Activated naive CD4-positive, alpha-beta T cell treated with anti-CD3 and anti-CD28 coated beads, Interleukin-2, amount 10 ng/mL, durations not matched to agents 7 days and 5 days (primary cell): ENCODE measurements at regions not wholly inside any gene's neighbourhood (a gene's known extent, or its start where the extent isn't known, plus 50 kb on each side); places are given as distances from the start of the nearest gene placed in this dataset.

ENCODE experiments used
- CTCF ChIA-PET: fragments of 350-600 bp; sonication (Branson Sonifier 250); formaldehyde crosslinking; loops from one replicate; lab custom pipeline; 2021; ENCODE audit warnings: antibody characterized with exemption; lab: Charles Lee
- DNase-seq: peaks from one replicate; pipeline ENCODE4 v3.0.0-alpha.2; 2020
- H3K27ac Mint-ChIP-seq: one replicate; pipeline ENCODE4 v1.8.0; 2021; ENCODE audit warnings: mild to moderate bottlenecking, moderate library complexity, mixed read lengths
- H3K27me3 Mint-ChIP-seq: one replicate; pipeline ENCODE4 v1.8.0; 2021; ENCODE audit warnings: mild to moderate bottlenecking, mixed read lengths
- H3K36me3 Mint-ChIP-seq: one replicate; pipeline ENCODE4 v1.8.0; 2021; ENCODE audit warnings: mixed read lengths
- H3K4me1 Mint-ChIP-seq: one replicate; pipeline ENCODE4 v1.8.0; 2021; ENCODE audit warnings: mixed read lengths
- H3K4me3 Mint-ChIP-seq: one replicate; pipeline ENCODE4 v1.8.0; 2021; ENCODE audit warnings: mild to moderate bottlenecking, moderate library complexity, mixed read lengths
- H3K9me3 Mint-ChIP-seq: one replicate; pipeline ENCODE4 v1.8.0; 2021; ENCODE audit warnings: mixed read lengths

DNA sequence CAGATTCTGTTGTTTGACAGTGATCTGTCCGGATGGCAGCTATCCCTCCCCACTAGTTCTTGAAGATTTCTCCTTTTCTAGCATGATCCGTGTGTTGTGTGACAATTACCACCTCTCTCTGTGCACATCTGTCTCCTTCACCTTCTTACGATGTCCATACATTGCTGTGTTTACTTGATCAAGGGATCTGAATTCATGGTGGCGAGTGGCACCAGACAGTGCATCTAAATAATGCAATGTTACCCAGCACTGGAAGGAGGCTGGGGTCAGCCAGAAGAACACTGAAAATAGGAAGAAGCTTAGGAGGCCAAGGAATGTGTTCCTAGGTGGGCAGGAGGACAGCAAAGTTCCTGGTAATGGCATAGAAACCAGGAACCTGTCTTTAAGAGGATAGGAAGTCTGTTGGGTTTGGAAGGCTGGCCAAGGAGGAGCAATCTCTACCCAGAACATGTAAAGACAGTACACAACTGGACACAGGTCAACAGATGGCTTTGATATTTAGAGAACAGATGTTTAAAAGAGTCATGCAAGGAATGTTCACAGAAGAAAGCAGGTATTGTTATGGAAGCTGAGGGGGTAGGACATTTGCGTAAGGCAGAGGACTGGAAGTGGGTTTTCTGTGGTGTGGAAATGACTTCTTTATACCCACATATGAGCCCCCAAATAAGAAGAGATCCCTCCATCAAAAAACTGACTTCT lies 126.4 kb downstream of the HRH4 start:
- CTCF ChIA-PET = no interaction called here
- Mint-ChIP-seq H3K9me3 (no peaks in the 10 kb centered on the region), H3K27ac (no peak overlapping the region), H3K4me3 (no peak overlapping the region), H3K27me3 (peaks cover 5% of the 10 kb centered on the region), H3K36me3 (no peaks in the 10 kb centered on the region), H3K4me1 (no peaks in the 10 kb centered on the region)
- DNase-seq = no peak

DNA sequence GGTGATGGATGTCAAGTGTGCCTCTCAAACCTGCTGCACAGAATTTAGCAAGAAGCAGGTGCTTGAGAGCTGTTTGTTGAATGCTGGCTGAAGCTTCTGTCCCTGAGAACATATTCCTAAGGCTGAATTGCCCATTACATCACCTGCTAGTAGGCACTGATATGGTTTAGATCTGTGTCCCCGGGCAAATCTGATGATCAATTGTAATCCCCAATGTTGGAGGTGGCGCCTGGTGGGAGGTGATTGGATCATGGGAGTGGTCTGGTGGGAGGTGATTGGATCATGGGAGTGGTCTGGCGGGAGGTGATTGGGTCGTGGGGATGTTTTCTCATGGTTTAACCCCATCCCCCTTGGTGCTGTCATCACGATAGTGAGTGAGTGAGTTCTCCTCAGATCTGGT lies 128.0 kb downstream of the HRH4 start:
- H3K27ac Mint-ChIP-seq = no peak overlapping the region
- CTCF ChIA-PET = no interaction called here
- DNase-seq = no peak
- no peaks in the 10 kb centered on the region for H3K4me1 Mint-ChIP-seq
- no peaks in the 10 kb centered on the region for H3K36me3 Mint-ChIP-seq
- no peak overlapping the region for H3K4me3 Mint-ChIP-seq
- peaks cover 5% of the 10 kb centered on the region for H3K27me3 Mint-ChIP-seq
- H3K9me3 Mint-ChIP-seq = no peaks in the 10 kb centered on the region

DNA sequence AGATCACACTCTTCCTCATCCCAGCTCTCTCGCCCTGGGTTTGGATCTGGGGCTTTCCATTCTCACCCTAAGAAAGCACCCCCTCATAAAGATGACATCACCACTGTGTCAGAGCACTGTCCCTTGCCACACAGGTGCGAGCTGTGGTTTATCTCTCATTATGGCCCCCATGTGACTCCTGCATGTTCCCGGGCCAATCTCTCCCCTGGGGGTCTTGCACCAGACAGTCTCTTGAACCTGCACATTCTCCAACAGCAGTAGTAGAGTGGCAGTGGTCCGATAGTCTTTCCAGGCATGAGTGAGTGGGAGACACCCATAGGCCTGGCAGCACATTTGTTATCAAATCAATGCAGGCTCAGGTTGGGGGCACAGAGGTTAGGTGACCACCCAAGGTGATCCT lies 130.5 kb downstream of the HRH4 start:
- Mint-ChIP-seq H3K36me3 (no peaks in the 10 kb centered on the region), H3K27me3 (peaks cover 5% of the 10 kb centered on the region), H3K27ac (no peak overlapping the region), H3K4me1 (no peaks in the 10 kb centered on the region), H3K9me3 (no peaks in the 10 kb centered on the region), H3K4me3 (no peak overlapping the region)
- CTCF ChIA-PET = no interaction called here
- no peak for DNase-seq

DNA sequence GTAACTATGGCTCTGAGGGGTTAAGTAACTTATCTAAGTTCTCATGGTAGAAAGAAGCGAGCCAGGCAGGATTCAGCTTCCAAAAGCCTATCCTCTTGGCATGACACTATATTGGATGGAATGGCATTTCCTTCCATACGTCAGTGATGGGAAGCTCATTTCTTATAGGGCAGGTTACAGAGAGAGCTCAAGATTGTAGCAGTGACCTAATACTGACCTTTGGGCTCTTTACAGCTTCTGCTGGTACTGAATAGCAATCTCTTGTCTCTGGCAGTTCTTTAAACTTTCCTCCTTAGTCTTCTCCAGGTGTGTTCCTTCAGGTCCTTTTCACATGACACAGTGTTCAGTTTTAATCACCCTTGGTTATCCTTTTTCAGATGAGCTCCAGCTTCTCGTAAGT lies 133.0 kb downstream of the HRH4 start:
- no peak for DNase-seq
- Mint-ChIP-seq H3K4me3 (no peak overlapping the region), H3K27ac (no peak overlapping the region), H3K27me3 (peaks cover 5% of the 10 kb centered on the region), H3K9me3 (no peaks in the 10 kb centered on the region), H3K4me1 (no peaks in the 10 kb centered on the region), H3K36me3 (no peaks in the 10 kb centered on the region)
- CTCF ChIA-PET = interaction anchor here (0.8 to 1.2 kb wide), 2 partner anchors 12 to 135 kb away, joined by 3 read pairs; no protein-coding TSS in a partner anchor

DNA sequence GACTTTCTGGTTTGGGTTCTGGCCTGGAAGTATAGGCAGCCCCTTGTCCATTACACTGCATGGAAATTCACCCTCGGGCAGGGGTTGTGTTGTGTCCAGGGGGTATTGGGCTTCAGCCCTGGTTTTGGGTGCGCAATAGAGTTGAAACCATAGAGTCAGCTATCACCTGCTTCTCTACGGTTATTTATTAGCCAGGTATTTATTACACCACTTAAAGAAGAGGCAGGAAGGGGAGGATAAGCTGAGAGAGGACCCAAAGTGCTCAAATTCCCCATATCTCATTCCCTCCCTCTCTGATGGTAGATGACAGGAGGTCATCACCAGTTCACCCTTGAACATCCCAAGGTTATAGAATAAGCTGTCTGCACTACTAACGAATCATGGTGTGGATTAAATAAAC lies 133.4 kb downstream of the HRH4 start:
- no peaks in the 10 kb centered on the region for H3K36me3 Mint-ChIP-seq
- H3K4me1 Mint-ChIP-seq = no peaks in the 10 kb centered on the region
- peaks cover 5% of the 10 kb centered on the region for H3K27me3 Mint-ChIP-seq
- no peaks in the 10 kb centered on the region for H3K9me3 Mint-ChIP-seq
- CTCF ChIA-PET = interaction anchor here (0.8 to 1.2 kb wide), 2 partner anchors 11 to 134 kb away, joined by 3 read pairs; no protein-coding TSS in a partner anchor
- no peak overlapping the region for H3K4me3 Mint-ChIP-seq
- H3K27ac Mint-ChIP-seq = no peak overlapping the region
- DNase-seq = no peak

DNA sequence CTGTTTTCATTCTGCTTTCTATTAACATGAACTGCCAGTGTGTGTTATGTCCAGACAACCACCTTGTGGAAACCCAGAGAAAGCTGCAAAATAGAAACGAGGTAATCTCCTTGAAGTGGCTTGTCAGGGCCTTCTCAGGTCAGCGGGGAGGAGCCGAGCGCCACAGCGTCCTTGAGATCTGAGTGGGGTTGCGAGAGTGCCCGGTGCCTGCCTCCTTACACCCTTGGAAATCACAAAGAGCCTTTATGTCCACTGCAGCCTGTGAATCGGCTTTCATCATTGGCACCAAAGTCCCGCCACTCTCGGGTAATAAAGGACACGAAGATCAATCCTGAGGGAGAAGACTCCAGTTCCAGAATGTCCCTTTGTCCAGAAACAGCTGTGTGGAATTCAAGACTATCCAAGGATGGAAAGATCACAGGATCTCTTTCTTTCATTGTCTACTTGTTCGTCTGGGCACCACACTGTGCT lies 135.2 kb downstream of the HRH4 start:
- H3K36me3 Mint-ChIP-seq = no peaks in the 10 kb centered on the region
- H3K27ac Mint-ChIP-seq = no peak overlapping the region
- no peaks in the 10 kb centered on the region for H3K4me1 Mint-ChIP-seq
- no peak for DNase-seq
- H3K4me3 Mint-ChIP-seq = no peak overlapping the region
- peaks cover 3% of the 10 kb centered on the region for H3K27me3 Mint-ChIP-seq
- no peaks in the 10 kb centered on the region for H3K9me3 Mint-ChIP-seq
- CTCF ChIA-PET = no interaction called here

DNA sequence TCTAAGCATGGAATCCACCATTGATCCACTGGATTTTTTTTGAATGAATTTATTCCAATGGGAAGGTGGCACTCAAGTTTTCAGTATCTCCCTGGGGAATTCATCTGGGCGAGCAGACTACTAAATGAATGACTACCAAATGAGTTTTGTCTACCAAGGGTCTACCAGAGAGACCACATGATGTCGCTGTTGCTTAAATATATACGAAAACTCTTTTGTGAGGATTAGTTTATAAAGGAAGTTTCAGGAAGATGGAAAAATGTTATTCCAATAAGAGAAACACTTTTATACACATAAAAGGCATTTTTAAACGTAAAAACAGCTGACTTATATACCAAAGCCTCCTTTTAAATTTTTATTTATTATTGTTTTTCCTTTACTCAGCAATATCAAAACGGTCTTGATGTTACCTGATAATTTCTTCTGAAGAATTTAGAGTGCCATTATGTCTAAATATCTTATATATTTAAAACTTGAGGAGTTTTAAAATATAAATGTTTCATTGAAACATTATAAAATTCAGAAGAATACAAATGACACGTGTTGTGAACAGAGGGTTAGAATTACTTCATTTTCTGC lies 139.7 kb downstream of the HRH4 start:
- peaks cover 3% of the 10 kb centered on the region for H3K27me3 Mint-ChIP-seq
- no peaks in the 10 kb centered on the region for H3K36me3 Mint-ChIP-seq
- H3K27ac Mint-ChIP-seq = no peak overlapping the region
- no peaks in the 10 kb centered on the region for H3K9me3 Mint-ChIP-seq
- DNase-seq = no peak
- H3K4me3 Mint-ChIP-seq = no peak overlapping the region
- H3K4me1 Mint-ChIP-seq = no peaks in the 10 kb centered on the region
- CTCF ChIA-PET = interaction anchor here (0.9 to 5.8 kb wide), 4 partner anchors 10 to 147 kb away, joined by 3 to 41 read pairs (median 4); no protein-coding TSS in a partner anchor

DNA sequence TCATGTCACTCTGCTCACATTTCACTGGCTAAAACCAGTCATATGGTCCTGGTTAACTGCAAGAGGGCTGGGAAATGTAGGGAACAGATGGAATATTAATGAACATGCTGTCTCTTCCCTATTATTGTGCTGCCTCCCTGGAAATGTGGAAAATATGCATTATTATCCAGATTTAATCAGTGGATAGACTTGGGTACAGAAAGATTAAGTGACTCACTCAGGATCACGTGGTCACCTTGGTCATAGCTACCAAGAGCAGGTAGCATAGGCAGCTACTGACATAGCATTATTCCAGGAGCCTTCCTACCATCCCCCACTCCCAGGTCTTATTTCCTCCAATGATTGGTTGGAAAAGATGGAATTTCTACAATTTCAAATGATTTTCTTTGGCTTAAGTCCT lies 141.1 kb downstream of the HRH4 start:
- Mint-ChIP-seq H3K27me3 (peaks cover 3% of the 10 kb centered on the region), H3K9me3 (no peaks in the 10 kb centered on the region)
- CTCF ChIA-PET = interaction anchor here (0.9 to 5.8 kb wide), 2 partner anchors 122 to 127 kb away, joined by 3 to 41 read pairs; no protein-coding TSS in a partner anchor

DNA sequence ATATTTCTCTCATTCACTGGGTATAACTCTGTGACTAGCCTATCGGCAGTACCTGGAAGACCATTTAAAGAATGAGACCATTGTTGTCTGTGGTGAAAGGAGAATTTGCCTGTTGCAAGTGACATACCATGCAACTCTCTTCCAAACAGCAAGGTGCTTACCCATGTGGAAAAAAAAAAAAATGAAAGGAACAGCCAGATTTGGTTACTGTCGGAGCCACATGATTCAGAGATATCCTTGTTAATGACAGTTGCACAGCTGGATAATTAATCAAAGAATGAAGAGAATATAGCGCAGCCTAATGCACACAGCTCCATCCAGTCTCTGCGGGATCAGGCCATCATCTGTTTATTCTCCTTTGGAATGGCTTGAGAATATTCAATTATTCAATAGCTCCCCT lies 141.8 kb downstream of the HRH4 start:
- DNase-seq = no peak
- CTCF ChIA-PET = interaction anchor here (5.8 kb wide), 1 partner anchor 126 kb away, joined by 41 read pairs; no protein-coding TSS in a partner anchor
- H3K27ac Mint-ChIP-seq = no peak overlapping the region
- no peak overlapping the region for H3K4me3 Mint-ChIP-seq
- H3K27me3 Mint-ChIP-seq = peaks cover 3% of the 10 kb centered on the region
- no peaks in the 10 kb centered on the region for H3K4me1 Mint-ChIP-seq
- no peaks in the 10 kb centered on the region for H3K9me3 Mint-ChIP-seq
- no peaks in the 10 kb centered on the region for H3K36me3 Mint-ChIP-seq

More for the DNA sequence above, 141.1 kb downstream of the HRH4 start:
- Mint-ChIP-seq H3K36me3 (no peaks in the 10 kb centered on the region), H3K4me3 (no peak overlapping the region), H3K27ac (no peak overlapping the region), H3K4me1 (no peaks in the 10 kb centered on the region)
- DNase-seq = no peak

DNA sequence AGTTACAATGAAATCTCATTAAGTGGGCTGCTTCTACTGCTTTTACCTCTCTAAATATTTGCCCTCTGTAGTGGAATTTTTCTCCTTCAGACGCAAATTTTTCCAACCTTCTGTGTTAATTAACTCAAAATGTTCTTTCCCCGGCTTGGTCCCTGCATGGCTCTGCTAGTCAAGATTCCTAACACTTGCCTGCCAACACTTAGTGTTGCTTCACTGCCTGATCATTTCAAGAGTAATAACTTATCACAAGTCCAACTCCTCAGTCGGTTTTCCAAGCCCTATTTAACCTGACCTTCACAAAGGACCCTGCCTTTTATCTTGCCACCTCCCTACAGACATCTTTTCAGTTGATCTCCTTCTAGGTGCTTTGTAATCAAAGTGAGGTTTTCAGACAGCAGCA lies 142.7 kb downstream of the HRH4 start:
- no peak for DNase-seq
- Mint-ChIP-seq H3K9me3 (no peaks in the 10 kb centered on the region), H3K4me1 (no peaks in the 10 kb centered on the region), H3K27me3 (peaks cover 3% of the 10 kb centered on the region), H3K27ac (no peak overlapping the region), H3K4me3 (no peak overlapping the region), H3K36me3 (no peaks in the 10 kb centered on the region)
- CTCF ChIA-PET = interaction anchor here (5.8 kb wide), 1 partner anchor 125 kb away, joined by 41 read pairs; no protein-coding TSS in a partner anchor

DNA sequence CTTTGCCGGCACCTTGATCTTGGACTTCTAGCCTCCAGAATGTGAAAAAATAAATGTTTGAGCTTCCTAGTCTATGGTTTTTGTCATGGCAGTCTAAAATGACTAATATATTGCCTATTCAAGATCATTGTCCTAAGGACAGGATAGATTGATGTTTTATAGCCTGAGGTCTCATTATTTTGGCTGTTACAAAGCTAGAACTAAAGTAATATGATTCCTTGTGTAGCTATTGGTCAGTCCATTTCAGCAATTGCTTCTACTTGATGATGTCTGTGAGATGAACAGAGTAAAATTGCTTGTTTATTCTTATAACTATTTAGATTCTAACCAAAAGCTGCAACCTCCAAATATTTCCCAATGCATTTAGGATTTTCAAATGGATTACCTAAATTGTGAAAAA lies 145.0 kb downstream of the HRH4 start:
- Mint-ChIP-seq H3K4me1 (no peaks in the 10 kb centered on the region), H3K9me3 (no peaks in the 10 kb centered on the region), H3K27me3 (peaks cover 4% of the 10 kb centered on the region), H3K4me3 (no peak overlapping the region), H3K27ac (no peak overlapping the region), H3K36me3 (no peaks in the 10 kb centered on the region)
- CTCF ChIA-PET = interaction anchor here (1.0 to 1.3 kb wide), 2 partner anchors 12 to 121 kb away, joined by 3 to 4 read pairs; no protein-coding TSS in a partner anchor
- no peak for DNase-seq

DNA sequence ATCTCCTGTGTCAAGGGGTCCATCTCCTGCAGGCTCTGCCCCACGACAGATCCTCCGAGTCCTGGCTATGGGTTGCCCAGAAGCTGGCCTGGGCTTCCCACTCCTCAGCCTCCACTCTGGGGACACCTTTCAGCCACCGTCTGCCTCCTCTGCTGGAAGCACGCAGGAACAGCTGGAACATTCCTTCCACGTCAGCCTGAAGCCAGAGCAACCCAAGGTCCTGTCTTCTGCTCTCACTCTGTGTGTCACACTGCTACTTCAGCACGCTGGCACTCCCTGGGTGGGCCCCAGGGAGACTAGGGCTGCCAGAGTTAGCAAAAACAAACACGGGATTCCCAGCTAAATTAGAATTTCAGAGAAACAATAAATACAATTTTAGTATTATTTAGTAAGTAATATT lies 148.8 kb downstream of the HRH4 start:
- CTCF ChIA-PET = interaction anchor here (0.8 kb wide), 1 partner anchor 9 kb away, joined by 3 read pairs; no protein-coding TSS in a partner anchor
- H3K4me1 Mint-ChIP-seq = no peaks in the 10 kb centered on the region
- no peak overlapping the region for H3K27ac Mint-ChIP-seq
- H3K36me3 Mint-ChIP-seq = no peaks in the 10 kb centered on the region
- H3K27me3 Mint-ChIP-seq = peaks cover 12% of the 10 kb centered on the region
- no peak overlapping the region for H3K4me3 Mint-ChIP-seq
- DNase-seq = no peak
- H3K9me3 Mint-ChIP-seq = no peaks in the 10 kb centered on the region

DNA sequence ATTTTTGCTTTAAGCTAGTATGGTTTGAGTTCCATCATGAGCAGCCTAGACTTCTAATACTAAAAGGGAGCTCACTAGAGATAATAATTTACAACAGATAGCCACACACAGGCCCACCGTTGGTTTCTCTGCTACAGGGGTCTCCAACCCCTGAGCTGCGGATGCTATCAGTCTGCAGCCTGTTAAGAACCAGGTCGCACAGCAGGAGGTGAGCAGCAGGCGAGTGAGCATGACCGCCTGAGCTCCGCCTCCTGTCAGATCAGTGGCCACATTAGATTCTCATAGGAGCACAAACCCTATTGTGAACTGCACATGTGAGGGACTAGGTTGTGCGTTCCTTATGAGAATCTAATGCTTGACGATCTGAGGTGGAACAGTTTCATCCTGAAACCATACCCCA lies 150.6 kb downstream of the HRH4 start:
- H3K36me3 Mint-ChIP-seq = no peaks in the 10 kb centered on the region
- CTCF ChIA-PET = no interaction called here
- H3K4me3 Mint-ChIP-seq = no peak overlapping the region
- H3K27ac Mint-ChIP-seq = no peak overlapping the region
- no peaks in the 10 kb centered on the region for H3K9me3 Mint-ChIP-seq
- no peaks in the 10 kb centered on the region for H3K4me1 Mint-ChIP-seq
- H3K27me3 Mint-ChIP-seq = peaks cover 12% of the 10 kb centered on the region
- DNase-seq = no peak

DNA sequence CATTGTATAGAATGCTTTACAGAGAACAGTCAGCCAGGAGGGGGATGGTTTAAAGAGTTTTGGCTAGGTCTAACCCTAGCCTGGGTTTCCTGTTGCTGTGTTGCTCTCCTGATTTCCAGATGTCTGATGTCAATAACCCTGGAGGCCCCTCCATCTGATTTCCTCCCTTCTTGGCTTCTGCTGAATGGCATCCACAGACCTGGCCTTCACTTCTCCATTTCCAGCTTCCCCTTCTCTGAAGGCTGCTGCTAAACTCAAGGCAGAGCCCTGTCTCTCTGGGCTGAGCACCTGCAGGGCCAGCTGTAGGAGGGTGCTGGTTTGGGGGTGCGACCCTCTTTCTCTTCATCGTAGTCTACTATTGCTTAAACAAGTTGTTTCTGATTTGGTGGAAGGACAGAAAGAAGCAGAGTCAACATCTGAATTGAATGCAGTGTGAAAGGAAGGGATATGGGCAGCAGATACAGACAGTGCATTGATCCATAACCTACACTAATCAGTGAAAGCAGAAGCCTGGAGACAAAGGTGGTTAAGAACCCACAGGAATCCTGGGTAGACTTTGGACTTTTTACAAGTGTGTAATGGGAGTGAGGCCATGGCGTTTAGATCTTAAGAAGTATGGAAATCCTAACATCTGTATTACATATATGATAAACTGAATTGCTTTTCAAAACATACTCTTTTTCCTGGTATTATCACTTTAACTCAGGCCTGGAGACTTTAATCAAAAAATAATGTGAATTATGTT lies 153.6 kb downstream of the HRH4 start:
- Mint-ChIP-seq H3K4me3 (no peak overlapping the region), H3K4me1 (no peaks in the 10 kb centered on the region), H3K9me3 (no peaks in the 10 kb centered on the region), H3K36me3 (no peaks in the 10 kb centered on the region), H3K27me3 (peaks cover 11% of the 10 kb centered on the region), H3K27ac (no peak overlapping the region)
- CTCF ChIA-PET = no interaction called here
- DNase-seq = no peak
